Inferior parietal cortex (tissue), 1 donor: ENCODE measurements at regions not wholly inside any gene's neighbourhood (a gene's known extent, or its start where the extent isn't known, plus 50 kb on each side); places are given as distances from the start of the nearest gene placed in this dataset.

Experiments
- DNase-seq: peaks from one replicate; pipeline ENCODE4 v3.0.0-alpha.2; 2016; ENCODE audit errors: extremely low spot score

- no peak for DNase-seq
Observed at GRCh38 chr3:148150141-148150540, 547.6 kb upstream of the AGTR1 start.

GRCh38 chr3:148158210-148158609 lies 539.5 kb upstream of the AGTR1 start:
- DNase-seq = peak; percentile 67

DNA sequence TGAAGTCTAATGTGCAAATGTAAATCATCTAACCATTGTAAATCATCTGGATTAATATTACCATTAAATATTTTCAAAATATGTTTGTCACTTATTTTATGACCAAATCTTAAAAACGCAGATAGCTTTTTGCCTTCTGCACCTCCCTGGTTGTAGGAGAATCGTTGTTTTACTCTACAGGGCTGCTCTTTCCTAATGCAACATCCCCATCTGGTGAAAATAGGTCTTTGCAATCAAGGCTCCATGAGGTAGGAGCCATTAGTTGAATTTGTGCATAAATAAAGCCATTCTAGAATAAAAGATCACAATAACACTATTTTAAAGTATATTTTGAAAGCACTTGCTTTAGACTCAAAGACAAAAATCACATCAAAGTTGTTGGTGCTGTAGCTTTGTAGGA lies 535.6 kb upstream of the AGTR1 start:
- no peak for DNase-seq

DNA sequence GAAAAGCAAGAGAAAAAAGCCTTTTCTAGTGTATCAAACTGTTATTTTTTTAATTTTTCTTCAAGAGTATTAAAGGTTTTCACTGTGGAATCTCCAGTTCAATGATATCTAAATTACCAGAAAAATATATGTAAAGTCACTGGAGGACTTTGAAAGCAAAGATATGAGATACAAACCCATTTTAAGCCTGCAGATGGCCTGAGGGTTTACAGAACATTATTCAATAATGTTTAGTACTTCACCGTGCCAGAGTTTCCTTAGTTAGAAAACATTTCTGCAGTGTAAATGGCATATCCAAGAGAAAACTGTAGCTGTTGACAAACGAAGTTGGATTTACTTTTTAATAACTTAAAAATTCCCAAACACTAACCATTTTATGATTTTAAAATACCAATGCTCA lies 529.4 kb upstream of the AGTR1 start:
- DNase-seq = no peak

- DNase-seq = no peak
Observed at GRCh38 chr3:148173851-148174250, 523.9 kb upstream of the AGTR1 start.

DNA sequence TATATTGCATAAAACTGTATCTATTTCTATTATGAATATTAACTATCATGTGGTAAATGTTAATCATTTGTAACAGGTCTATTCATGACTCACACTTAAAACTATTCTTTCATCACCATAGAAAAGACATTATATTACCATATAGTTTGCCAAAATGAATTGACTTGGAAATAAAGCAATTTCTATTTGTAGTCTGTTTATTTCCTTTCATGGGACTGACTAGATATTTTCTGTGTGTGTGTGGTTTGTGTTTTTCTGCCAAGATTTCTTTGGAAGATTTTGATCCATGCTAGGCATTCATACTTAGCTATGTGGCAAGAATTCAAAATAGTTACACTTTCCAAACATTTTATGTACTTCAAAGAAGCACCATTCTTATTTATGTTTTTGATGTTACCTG lies 522.5 kb upstream of the AGTR1 start:
- no peak for DNase-seq

DNA sequence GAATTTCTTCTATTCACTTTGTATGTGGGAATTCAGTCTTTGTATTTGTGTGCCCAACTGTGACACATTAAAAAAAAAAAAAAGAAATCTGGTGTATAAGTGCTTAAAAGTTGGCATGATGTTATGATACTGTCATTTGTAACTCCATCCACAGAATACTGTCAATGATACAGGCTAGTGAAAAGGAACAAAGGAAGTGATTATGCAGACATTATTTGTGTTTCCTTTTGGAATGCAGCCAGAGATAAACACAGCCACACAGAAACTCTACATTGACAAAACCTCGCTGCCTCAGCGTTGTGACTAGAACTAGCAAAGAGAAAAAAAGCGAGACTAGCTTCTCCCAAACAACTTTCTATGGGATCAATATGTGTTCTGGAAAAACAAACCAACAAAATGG lies 519.2 kb upstream of the AGTR1 start:
- peak; percentile 54 for DNase-seq

GRCh38 chr3:148184798-148185197 lies 512.9 kb upstream of the AGTR1 start:
- no peak for DNase-seq

DNA sequence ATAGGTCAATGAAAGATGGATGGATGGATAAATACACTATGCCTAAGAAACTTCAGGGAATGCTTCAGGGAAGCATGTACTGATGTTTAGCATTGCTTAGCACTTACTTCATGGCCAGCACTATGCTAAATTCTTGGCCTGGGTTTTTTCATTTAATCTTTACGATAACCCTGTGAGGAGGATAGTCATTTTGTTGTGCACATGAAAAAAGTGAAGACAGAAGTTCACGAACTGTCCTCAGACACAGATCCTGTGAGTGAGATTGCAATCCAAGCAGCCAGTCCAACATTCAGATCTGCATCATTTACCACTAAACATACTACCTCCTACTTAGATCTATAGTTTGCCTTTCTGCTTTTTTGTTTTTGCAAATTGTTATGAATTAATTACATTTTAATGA lies 510.8 kb upstream of the AGTR1 start:
- no peak for DNase-seq

- no peak for DNase-seq
Observed at GRCh38 chr3:148187296-148187695, 510.4 kb upstream of the AGTR1 start.

DNA sequence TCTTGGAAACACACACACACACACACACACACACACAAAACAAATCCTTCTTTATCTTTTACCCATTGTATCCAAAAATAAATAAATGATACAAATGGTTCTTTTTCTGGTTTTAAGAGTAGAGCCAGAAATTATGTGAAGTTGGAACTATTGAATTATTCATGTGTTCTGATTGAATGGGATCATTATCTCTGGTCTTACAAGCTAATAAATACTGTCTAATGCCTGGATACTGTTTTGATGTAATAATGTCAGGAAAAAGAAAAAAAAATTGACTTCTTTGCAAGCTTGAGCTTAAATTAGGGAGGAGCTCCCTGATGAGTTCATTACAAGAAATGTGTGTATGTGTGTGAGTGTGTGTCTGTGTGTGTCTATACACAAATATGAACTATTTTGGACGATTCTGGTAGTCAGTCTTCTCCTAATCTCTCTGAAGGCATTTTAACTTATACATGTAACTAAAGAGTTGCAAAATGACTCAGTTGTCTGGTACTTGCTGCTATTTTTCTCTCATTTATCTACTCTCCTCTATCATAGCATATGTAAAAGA lies 507.2 kb upstream of the AGTR1 start:
- peak; percentile 67 for DNase-seq

- no peak for DNase-seq
Observed at GRCh38 chr3:148191966-148192365, 505.7 kb upstream of the AGTR1 start.

GRCh38 chr3:148197061-148197460 lies 500.6 kb upstream of the AGTR1 start:
- DNase-seq = no peak

DNA sequence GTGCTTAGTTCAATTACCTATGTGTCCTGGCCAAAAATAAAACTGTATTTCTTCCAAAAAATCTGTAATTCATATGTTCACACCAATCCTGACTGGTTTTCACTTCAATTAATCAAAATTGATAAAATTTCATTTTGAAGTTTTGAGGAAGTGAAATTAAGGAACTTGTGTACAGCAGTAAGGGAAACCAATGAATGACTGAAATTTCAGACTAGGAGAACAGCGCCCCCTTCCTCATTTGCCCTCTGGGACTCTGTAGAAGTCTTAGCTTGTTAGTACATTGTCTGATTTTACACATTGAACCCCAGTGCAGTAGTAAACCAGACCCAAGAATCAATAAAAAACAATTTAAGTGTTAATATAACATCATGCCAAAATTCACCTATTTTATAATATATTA lies 495.3 kb upstream of the AGTR1 start:
- DNase-seq = no peak

DNA sequence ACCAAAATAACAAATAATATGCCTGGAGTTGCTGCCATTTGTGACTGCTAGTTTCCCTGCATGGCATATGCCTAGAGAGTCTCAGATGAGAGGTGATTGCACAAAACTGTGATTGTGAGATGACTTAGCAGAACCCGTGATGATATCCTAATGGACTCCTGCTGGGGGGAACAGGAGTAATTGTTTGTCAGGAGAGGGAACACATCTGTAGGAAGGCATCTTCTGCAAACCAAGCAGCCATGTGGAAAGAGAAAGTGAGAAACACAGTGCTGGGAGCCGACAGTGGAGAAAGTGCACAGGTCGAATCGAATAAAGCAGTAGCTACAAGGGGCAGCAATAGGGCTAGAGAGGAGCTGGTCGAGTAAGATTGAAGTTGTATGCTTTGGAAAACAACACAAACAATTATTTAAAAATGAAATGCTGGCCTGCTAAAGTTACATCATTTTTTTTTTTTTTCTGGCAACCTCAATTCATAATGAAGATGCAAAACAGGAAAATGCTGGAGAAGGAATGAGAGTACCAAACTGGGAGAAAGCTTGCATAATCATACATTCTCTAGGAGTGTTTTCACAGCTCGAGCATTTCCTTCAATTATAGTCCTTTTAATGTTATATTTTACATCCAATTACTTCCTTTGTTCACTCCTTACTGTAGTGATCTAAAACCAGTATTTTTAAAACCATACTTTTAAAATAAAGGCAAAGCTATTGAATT lies 494.2 kb upstream of the AGTR1 start:
- DNase-seq = no peak

DNA sequence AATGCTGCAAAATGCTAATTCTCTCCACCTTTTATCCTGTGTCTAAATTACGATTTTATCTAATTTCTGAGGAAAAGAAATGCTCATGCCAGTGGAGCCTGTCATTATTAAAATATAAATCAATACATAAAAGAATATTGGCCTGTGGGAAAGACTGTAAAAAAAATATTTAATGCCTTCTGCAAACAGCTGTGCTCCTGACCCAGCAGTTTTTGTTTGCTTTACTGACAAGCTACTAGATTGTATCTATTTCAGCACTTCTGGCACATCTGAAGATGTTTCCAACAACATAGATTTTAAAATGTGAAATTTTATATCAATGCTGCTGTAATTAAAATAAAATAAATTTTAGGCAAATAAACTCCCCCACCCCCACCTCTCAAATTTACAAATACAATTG lies 493.6 kb upstream of the AGTR1 start:
- DNase-seq = no peak

GRCh38 chr3:148205977-148206376 lies 491.7 kb upstream of the AGTR1 start:
- DNase-seq = no peak

GRCh38 chr3:148206446-148206845 lies 491.3 kb upstream of the AGTR1 start:
- no peak for DNase-seq

DNA sequence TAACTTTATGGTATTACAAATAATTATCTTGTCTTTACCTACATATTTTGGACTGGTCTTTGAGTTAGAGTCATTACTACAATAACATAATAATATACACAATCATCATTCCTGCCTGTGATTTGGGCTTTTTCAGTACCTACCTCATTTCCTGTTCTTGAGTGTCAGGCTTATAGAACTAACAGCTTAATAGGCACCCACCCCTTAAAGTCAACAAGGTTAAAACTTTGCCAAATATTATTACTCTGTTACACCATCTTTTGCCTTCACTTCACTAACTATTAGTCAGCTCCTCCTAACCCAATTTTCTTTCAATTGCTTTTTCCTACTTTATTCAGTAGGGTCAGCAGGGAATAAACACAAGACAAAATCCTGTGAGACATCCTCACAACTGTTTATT lies 488.7 kb upstream of the AGTR1 start:
- no peak for DNase-seq

DNA sequence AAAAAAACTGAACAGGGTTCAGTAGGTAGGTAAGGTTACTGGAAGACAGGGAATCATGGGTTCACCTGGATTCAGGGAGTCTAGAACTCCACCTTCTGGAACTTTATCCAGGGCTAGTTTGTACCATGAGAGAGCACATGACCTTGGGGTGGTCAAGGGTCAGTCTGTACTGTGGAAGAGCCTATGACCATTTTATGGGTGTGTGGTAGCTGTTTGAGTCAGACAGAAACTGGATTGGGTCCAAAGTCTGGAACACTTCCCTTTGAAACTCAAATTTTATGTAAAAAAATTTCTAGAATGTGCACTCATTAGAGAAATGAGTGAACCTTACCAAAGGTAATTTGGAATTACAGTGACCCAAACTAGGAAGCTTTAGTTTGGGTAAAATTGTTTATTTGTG lies 486.0 kb upstream of the AGTR1 start:
- no peak for DNase-seq

DNA sequence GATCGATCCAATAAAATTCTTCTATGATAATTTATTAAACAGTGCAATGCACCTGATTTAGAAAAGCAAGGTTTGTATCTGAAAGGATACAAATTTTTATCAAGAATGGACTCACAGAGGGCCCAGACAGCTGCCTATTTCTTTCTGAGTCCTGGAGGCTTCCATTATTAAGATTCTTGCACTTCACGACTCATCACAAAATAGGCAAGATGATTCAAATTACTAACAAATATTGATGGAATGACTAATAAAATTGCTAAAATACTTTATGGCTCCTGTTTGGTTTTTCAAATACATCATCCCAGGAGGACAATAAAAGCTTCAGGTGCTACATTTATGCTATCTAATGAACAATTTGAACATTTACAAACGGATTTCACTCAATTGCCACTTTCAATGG lies 483.0 kb upstream of the AGTR1 start:
- DNase-seq = no peak

GRCh38 chr3:148217317-148217716 lies 480.4 kb upstream of the AGTR1 start:
- DNase-seq = no peak

- no peak for DNase-seq
Observed at GRCh38 chr3:148218222-148218621, 479.5 kb upstream of the AGTR1 start.

DNA sequence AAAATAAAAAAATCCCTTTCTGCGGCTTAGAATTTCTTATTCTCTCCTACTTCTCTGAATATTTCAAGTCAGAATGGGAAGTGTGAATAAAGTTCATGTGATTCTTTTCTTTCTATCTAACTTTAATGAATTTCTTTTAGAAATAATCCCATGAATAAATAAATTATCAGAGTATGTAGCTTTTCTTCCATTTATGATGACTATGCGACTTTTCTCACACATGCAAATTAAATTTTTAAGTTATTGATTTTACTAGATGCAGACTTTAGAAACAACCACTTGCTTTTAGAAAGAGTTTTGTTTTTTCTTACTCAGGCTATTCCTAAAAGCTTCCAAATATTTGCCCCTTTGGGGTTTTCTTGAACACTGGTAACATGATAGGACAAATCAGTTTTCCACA lies 477.7 kb upstream of the AGTR1 start:
- no peak for DNase-seq
